Keratinocyte (primary cell): ENCODE measurements at regions not wholly inside any gene's neighbourhood (a gene's known extent, or its start where the extent isn't known, plus 50 kb on each side); places are given as distances from the start of the nearest gene placed in this dataset.

Source experiments
- DNase-seq: peaks from one replicate; pipeline ENCODE4 v3.0.0-alpha.2; 2011; ENCODE audit warnings: low read depth, missing footprints, low spot score
- FAIRE-seq: peaks from 2 replicates; lab custom pipeline; 2011; peaks lifted over from hg19 to GRCh38; lab: Jason Lieb, UNC
- H2AFZ ChIP-seq: 2 replicates; pipeline ENCODE4 v1.6.0; 2012; ENCODE audit warnings: low read length, control low read depth, inconsistent platforms; ENCODE audit not compliant: control insufficient read depth
- H3K27ac ChIP-seq: 2 replicates; pipeline ENCODE4 v1.5.1; 2011; ENCODE audit warnings: low read length; ENCODE audit not compliant: control insufficient read depth, insufficient read depth
- H3K27me3 ChIP-seq: 3 replicates; pipeline ENCODE4 v1.6.0; 2011; ENCODE audit warnings: low read length; ENCODE audit not compliant: control insufficient read depth, insufficient read depth; ENCODE audit errors: extremely low read depth
- H3K36me3 ChIP-seq, 2 experiments: 2 replicates in 1 of 2; 3 replicates in 1 of 2; pipeline ENCODE4 v1.5.1; 2011; ENCODE audit warnings: low read length in 2 of 2, mild to moderate bottlenecking in 1 of 2; ENCODE audit not compliant: control insufficient read depth in 2 of 2, insufficient read depth in 2 of 2; ENCODE audit errors: extremely low read depth in 1 of 2
- H3K4me1 ChIP-seq: 3 replicates; pipeline ENCODE4 v1.5.1; 2011; ENCODE audit warnings: low read length; ENCODE audit not compliant: control insufficient read depth, insufficient read depth; ENCODE audit errors: extremely low read depth
- H3K4me2 ChIP-seq: 3 replicates; pipeline ENCODE4 v1.6.0; 2011; ENCODE audit warnings: low read depth, low read length; ENCODE audit not compliant: control insufficient read depth, insufficient read depth; ENCODE audit errors: extremely low read depth
- H3K4me3 ChIP-seq, 3 experiments: fragments of 200-600 bp in 1 of 3; sonication (generic) in 1 of 3; 2 replicates in 2 of 3; 3 replicates in 1 of 3; pipeline ENCODE4 v1.5.1; 2011 to 2016; ENCODE audit warnings: low read length in 3 of 3, mild to moderate bottlenecking in 3 of 3, control low read depth in 2 of 3, inconsistent platforms in 1 of 3, low read depth in 1 of 3, mixed read lengths in 1 of 3, mixed run types in 1 of 3, moderate library complexity in 1 of 3; ENCODE audit not compliant: control insufficient read depth in 2 of 3, insufficient read depth in 2 of 3; ENCODE audit errors: extremely low read depth in 1 of 3
- H3K79me2 ChIP-seq: 2 replicates; pipeline ENCODE4 v1.6.0; 2012; ENCODE audit warnings: low read length; ENCODE audit not compliant: control insufficient read depth, insufficient read depth
- H3K9ac ChIP-seq: 3 replicates; pipeline ENCODE4 v1.6.0; 2011; ENCODE audit warnings: low read length; ENCODE audit not compliant: control insufficient read depth, insufficient read depth; ENCODE audit errors: extremely low read depth
- H3K9me1 ChIP-seq: 3 replicates; pipeline ENCODE4 v1.6.0; 2011; ENCODE audit warnings: low read length; ENCODE audit not compliant: control insufficient read depth, insufficient read depth; ENCODE audit errors: extremely low read depth
- H3K9me3 ChIP-seq: 2 replicates; pipeline ENCODE4 v1.5.1; 2012; ENCODE audit warnings: low read depth, low read length; ENCODE audit not compliant: control insufficient read depth
- H4K20me1 ChIP-seq: 3 replicates; pipeline ENCODE4 v1.6.0; 2011; ENCODE audit warnings: low read length; ENCODE audit not compliant: control insufficient read depth, insufficient read depth; ENCODE audit errors: extremely low read depth
- EZH2 ChIP-seq: IDR thresholded peaks from one replicate; pipeline ENCODE4 v1.6.1; 2012; ENCODE audit warnings: inconsistent platforms, mild to moderate bottlenecking, low read length, moderate library complexity
- dilution Hi-C: fragments of 300-500 bp; cut with MboI; formaldehyde crosslinking; loops from one replicate; pipeline ENCODE4 v1.7.0; 2020; ENCODE audit warnings: low sequenced_read_pairs; ENCODE audit not compliant: extremely low pct_ligation_motif_present
- TF ChIP-seq, protein P1 (sequence below), 3 experiments: IDR thresholded peaks in 1 of 3; conservative IDR thresholded peaks in 1 of 3; optimal IDR thresholded peaks in 1 of 3; 2 replicates in 2 of 3; 3 replicates in 1 of 3; pipeline versions ENCODE3 to v1.5.1; 2011; ENCODE audit warnings: low read length in 3 of 3, mild to moderate bottlenecking in 3 of 3, moderate library complexity in 2 of 3, control low read depth in 1 of 3, inconsistent platforms in 1 of 3; ENCODE audit not compliant: insufficient read depth in 2 of 3; ENCODE audit errors: extremely low read depth in 1 of 3

DNA sequence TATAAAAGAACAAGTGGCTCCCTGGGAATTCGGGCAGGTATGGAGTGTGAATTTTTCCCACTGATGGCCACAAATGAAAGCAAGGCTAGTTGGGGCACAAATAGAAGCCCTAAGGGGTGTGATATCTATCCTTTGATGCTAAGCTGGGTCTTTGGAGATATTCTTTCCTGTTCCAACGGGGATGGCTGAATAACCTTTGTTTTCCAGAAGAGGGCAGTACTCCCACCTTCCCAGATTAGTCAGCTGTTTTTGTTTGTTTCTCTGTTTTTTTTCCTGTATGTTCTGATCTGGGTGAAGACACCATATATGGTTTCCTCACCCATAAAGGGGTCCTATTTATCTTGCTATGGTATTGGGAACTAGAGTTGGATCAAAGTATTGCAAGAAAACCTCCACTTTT lies 947.7 kb upstream of the SORCS1 start:
- Histone ChIP-seq H3K27ac (no peak overlapping the region), H4K20me1 (no peaks in the 10 kb centered on the region), H3K79me2 (no peaks in the 10 kb centered on the region), H3K4me1 (no peaks in the 10 kb centered on the region), H3K9me1 (no peaks in the 10 kb centered on the region), H3K27me3 (no peaks in the 10 kb centered on the region), H3K4me3 (no peak overlapping the region), H3K9me3 (no peaks in the 10 kb centered on the region), H2AFZ (no peak overlapping the region), H3K9ac (no peak overlapping the region), H3K4me2 (no peak overlapping the region), H3K36me3 (no peaks in the 10 kb centered on the region)
- dilution Hi-C loops: no loop called here
- no peak for TF ChIP-seq EZH2
- TF ChIP-seq, protein P1, sequence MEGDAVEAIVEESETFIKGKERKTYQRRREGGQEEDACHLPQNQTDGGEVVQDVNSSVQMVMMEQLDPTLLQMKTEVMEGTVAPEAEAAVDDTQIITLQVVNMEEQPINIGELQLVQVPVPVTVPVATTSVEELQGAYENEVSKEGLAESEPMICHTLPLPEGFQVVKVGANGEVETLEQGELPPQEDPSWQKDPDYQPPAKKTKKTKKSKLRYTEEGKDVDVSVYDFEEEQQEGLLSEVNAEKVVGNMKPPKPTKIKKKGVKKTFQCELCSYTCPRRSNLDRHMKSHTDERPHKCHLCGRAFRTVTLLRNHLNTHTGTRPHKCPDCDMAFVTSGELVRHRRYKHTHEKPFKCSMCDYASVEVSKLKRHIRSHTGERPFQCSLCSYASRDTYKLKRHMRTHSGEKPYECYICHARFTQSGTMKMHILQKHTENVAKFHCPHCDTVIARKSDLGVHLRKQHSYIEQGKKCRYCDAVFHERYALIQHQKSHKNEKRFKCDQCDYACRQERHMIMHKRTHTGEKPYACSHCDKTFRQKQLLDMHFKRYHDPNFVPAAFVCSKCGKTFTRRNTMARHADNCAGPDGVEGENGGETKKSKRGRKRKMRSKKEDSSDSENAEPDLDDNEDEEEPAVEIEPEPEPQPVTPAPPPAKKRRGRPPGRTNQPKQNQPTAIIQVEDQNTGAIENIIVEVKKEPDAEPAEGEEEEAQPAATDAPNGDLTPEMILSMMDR (optimal IDR thresholded peaks at IDR 0.05 in 1 of 3, IDR thresholded peaks at IDR 0.05 in 1 of 3, conservative IDR thresholded peaks at IDR 0.05 in 1 of 3; ENCODE audit: extremely low read depth in 1 of 3, insufficient read depth in 2 of 3, low read length in 3 of 3): peak in 1 of 3 experiments; percentile 5
- no peak for DNase-seq
- no peak for FAIRE-seq

DNA sequence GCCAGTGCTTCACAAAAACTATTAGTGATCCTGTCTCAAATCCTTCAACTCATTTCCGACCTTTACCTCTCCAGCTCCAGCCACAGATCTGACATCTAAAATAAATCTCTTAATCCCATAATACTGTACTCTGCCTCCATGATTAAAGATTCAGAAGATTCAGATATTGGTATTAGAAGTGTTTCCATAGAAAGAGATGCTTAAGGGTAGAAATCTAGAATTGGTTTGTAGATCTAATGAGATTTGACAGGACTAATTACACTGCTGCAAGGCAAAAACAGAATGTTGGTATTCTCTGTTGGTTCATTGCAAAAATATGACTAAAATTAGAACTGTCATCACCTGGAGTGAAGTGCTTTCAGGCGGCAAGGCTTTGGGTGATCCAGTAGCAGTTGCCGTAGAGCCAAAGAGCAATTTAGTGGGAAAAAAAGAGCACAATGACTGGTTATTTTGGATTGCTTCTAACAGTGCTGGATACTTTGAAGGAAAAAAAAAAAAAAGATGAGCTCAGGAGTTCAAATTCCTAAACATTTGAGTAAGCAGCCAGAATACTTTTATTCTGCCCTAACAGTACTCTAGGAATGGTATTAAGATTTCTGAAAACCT lies 940.1 kb upstream of the SORCS1 start:
- no peaks in the 10 kb centered on the region for H3K9me3 ChIP-seq
- no peak overlapping the region for H3K27ac ChIP-seq
- no peaks in the 10 kb centered on the region for H3K9me1 ChIP-seq
- H3K4me3 ChIP-seq: no peak overlapping the region
- TF ChIP-seq EZH2: no peak
- TF ChIP-seq, protein P1 (optimal IDR thresholded peaks at IDR 0.05 in 1 of 3, IDR thresholded peaks at IDR 0.05 in 1 of 3, conservative IDR thresholded peaks at IDR 0.05 in 1 of 3; ENCODE audit: extremely low read depth in 1 of 3, insufficient read depth in 2 of 3, low read length in 3 of 3): no peak
- DNase-seq (no peak), FAIRE-seq (no peak)
- no peaks in the 10 kb centered on the region for H3K4me1 ChIP-seq
- dilution Hi-C loops: no loop called here
- no peaks in the 10 kb centered on the region for H3K27me3 ChIP-seq
- no peaks in the 10 kb centered on the region for H3K79me2 ChIP-seq
- H3K9ac ChIP-seq: no peak overlapping the region
- no peaks in the 10 kb centered on the region for H3K36me3 ChIP-seq
- no peak overlapping the region for H3K4me2 ChIP-seq
- no peaks in the 10 kb centered on the region for H4K20me1 ChIP-seq
- no peak overlapping the region for H2AFZ ChIP-seq
